Smooth muscle cell (in vitro differentiated cells): ENCODE measurements at regions not wholly inside any gene's neighbourhood (a gene's known extent, or its start where the extent isn't known, plus 50 kb on each side); places are given as distances from the start of the nearest gene placed in this dataset.
"Not testable (repeated sequence)": the region's sequence is repeated elsewhere in the genome, so short reads cannot be mapped to it uniquely, and the experiment has no call there.

Experiments used
- DNase-seq: peaks from one replicate; lab custom pipeline; 2025; ENCODE audit not compliant: unreplicated experiment; lab: John Stamatoyannopoulos, UW
- H2AFZ ChIP-seq: fragments of 200-600 bp; sonication (generic); 2 replicates; pipeline ENCODE4 v1.6.0; 2016; ENCODE audit warnings: antibody characterized with exemption, low read depth, mild to moderate bottlenecking
- H3F3A ChIP-seq: fragments of 200-600 bp; sonication (generic); 2 replicates; pipeline ENCODE4 v1.6.0; 2017; ENCODE audit warnings: antibody characterized with exemption, low read depth
- H3K27ac ChIP-seq: fragments of 200-600 bp; sonication (generic); 2 replicates; pipeline ENCODE4 v1.5.1; 2016; ENCODE audit warnings: low read depth, mild to moderate bottlenecking
- H3K27me3 ChIP-seq: fragments of 200-600 bp; sonication (generic); 2 replicates; pipeline ENCODE4 v1.6.1; 2016; ENCODE audit warnings: low read depth, mild to moderate bottlenecking
- H3K36me3 ChIP-seq: fragments of 200-600 bp; sonication (generic); 2 replicates; pipeline ENCODE4 v1.5.1; 2016; ENCODE audit warnings: low read depth
- H3K4me1 ChIP-seq: fragments of 200-600 bp; sonication (generic); 2 replicates; pipeline ENCODE4 v1.5.1; 2016; ENCODE audit warnings: low read depth
- H3K4me2 ChIP-seq: fragments of 200-600 bp; sonication (generic); 2 replicates; pipeline ENCODE4 v1.6.0; 2016; ENCODE audit warnings: mild to moderate bottlenecking
- H3K4me3 ChIP-seq: fragments of 200-600 bp; sonication (generic); 2 replicates; pipeline ENCODE4 v1.5.1; 2016; ENCODE audit warnings: mild to moderate bottlenecking
- H3K79me2 ChIP-seq: fragments of 200-600 bp; sonication (generic); 2 replicates; pipeline ENCODE4 v1.6.0; 2016; ENCODE audit warnings: low read depth, mild to moderate bottlenecking
- H3K9ac ChIP-seq: fragments of 200-600 bp; sonication (generic); 2 replicates; pipeline ENCODE4 v1.6.0; 2016; ENCODE audit warnings: low read depth
- H3K9me3 ChIP-seq: fragments of 200-600 bp; sonication (generic); replicated peaks from 2 replicates; pipeline ENCODE4 v1.5.1; 2016; ENCODE audit warnings: low read depth
- H4K20me1 ChIP-seq: fragments of 200-600 bp; sonication (generic); 2 replicates; pipeline ENCODE4 v1.6.0; 2016; ENCODE audit warnings: low read depth
- CTCF ChIP-seq: fragments of 200-600 bp; sonication (generic); IDR thresholded peaks from 2 replicates; pipeline ENCODE4 v1.5.1; 2017; ENCODE audit warnings: borderline replicate concordance, mild to moderate bottlenecking, antibody characterized with exemption; ENCODE audit not compliant: insufficient read depth, poor library complexity, severe bottlenecking
- WGBS: methylation state at CpG from one replicate; pipeline ENCODE4 v1.1.7; 2016; ENCODE audit warnings: low lambda C conversion rate; 5-methylcytosine and 5-hydroxymethylcytosine counted together

- no peak overlapping the region for H3K9ac ChIP-seq
- H3K4me1 ChIP-seq = no peaks in the 10 kb centered on the region
- H3K27ac ChIP-seq = peak overlapping the region; percentile 65
- peak overlapping the region; percentile 45 for H3K4me2 ChIP-seq
- no peak for TF ChIP-seq CTCF
- H2AFZ ChIP-seq = peak overlapping the region; percentile 47
- H4K20me1 ChIP-seq = no peaks in the 10 kb centered on the region
- no peaks in the 10 kb centered on the region for H3K36me3 ChIP-seq
- no peaks in the 10 kb centered on the region for H3K9me3 ChIP-seq
- no peaks in the 10 kb centered on the region for H3K27me3 ChIP-seq
- no peak overlapping the region for H3K4me3 ChIP-seq
- 76% methylated on average over 3 of the region's 3 CpGs for WGBS
- no peaks in the 10 kb centered on the region for H3F3A ChIP-seq
- DNase-seq = no peak
- H3K79me2 ChIP-seq = no peaks in the 10 kb centered on the region
These were observed 166.1 kb downstream of the THBS2 start for GRCh38 chr6:169087443-169088041.

- H3K4me3 ChIP-seq, H4K20me1 ChIP-seq, H3K27me3 ChIP-seq, H3K4me1 ChIP-seq, H3K9me3 ChIP-seq, H3K79me2 ChIP-seq, H3K36me3 ChIP-seq, DNase-seq, H3K4me2 ChIP-seq, H3F3A ChIP-seq, H2AFZ ChIP-seq: not testable (repeated sequence)
- 89% methylated on average over 6 of the region's 6 CpGs for WGBS
- Histone ChIP-seq H3K27ac (peak overlapping the region; percentile 80), H3K9ac (peak overlapping the region; percentile 31)
These were observed 167.0 kb downstream of the THBS2 start for GRCh38 chr6:169086616-169087015.

GRCh38 chr6:169086020-169086419 lies 167.6 kb downstream of the THBS2 start:
- Histone ChIP-seq H3K9me3 (no peaks in the 10 kb centered on the region), H3K9ac (no peak overlapping the region), H3K36me3 (no peaks in the 10 kb centered on the region), H3K79me2 (no peaks in the 10 kb centered on the region), H4K20me1 (no peaks in the 10 kb centered on the region), H3K4me1 (no peaks in the 10 kb centered on the region), H3K27me3 (no peaks in the 10 kb centered on the region), H3F3A (no peaks in the 10 kb centered on the region), H3K27ac (peak overlapping the region; percentile 80), H3K4me3 (no peak overlapping the region), H2AFZ (no peak overlapping the region), H3K4me2 (no peak overlapping the region)
- no peak for DNase-seq
- TF ChIP-seq CTCF = no peak
- 77% methylated on average over 10 of the region's 10 CpGs for WGBS

GRCh38 chr6:169085466-169085865 lies 168.2 kb downstream of the THBS2 start:
- no peak for DNase-seq
- Histone ChIP-seq H3K9ac (no peak overlapping the region), H3K27ac (peak overlapping the region; percentile 80), H3K36me3 (no peaks in the 10 kb centered on the region), H3K79me2 (no peaks in the 10 kb centered on the region), H3K4me1 (no peaks in the 10 kb centered on the region), H3F3A (no peaks in the 10 kb centered on the region), H3K27me3 (no peaks in the 10 kb centered on the region), H3K9me3 (no peaks in the 10 kb centered on the region), H3K4me3 (no peak overlapping the region), H2AFZ (no peak overlapping the region), H4K20me1 (no peaks in the 10 kb centered on the region), H3K4me2 (no peak overlapping the region)
- TF ChIP-seq CTCF = no peak
- 93% methylated on average over 6 of the region's 6 CpGs for WGBS

- H4K20me1 ChIP-seq, H3K4me3 ChIP-seq, H3K79me2 ChIP-seq, H2AFZ ChIP-seq, H3K9me3 ChIP-seq, DNase-seq, H3K4me2 ChIP-seq, H3K9ac ChIP-seq, H3K4me1 ChIP-seq, H3K27me3 ChIP-seq, H3K27ac ChIP-seq, H3K36me3 ChIP-seq, H3F3A ChIP-seq: not testable (repeated sequence)
- WGBS = 94% methylated on average over 13 of the region's 13 CpGs
These were observed 169.1 kb downstream of the THBS2 start for GRCh38 chr6:169084557-169084956.
